HCT116 (cell line): ENCODE measurements at regions not wholly inside any gene's neighbourhood (a gene's known extent, or its start where the extent isn't known, plus 50 kb on each side); places are given as distances from the start of the nearest gene placed in this dataset.

Experiments
- ATAC-seq: fragments of 200-7000 bp; cut with Tn5 transposase; 2 replicates; pipeline ENCODE4 v1.9.1; 2020; ENCODE audit warnings: mild to moderate bottlenecking, moderate library complexity
- BruUV-seq: library from RNA; stranded (reverse); fragments of 400-500 nt; replicated peaks from 2 replicates; lab custom pipeline; 2021; lab: Mats Ljungman, UMichigan
- CTCF ChIA-PET: fragments of 300-600 bp; sonication (Branson Sonifier 250); formaldehyde crosslinking; loops from one replicate; lab custom pipeline; 2021; ENCODE audit warnings: antibody characterized with exemption; lab: Charles Lee
- POLR2A ChIA-PET: fragments of 300-600, 350-600 bp; sonication (Branson Sonifier 250); formaldehyde crosslinking; loops from one replicate; lab custom pipeline; 2021; ENCODE audit warnings: antibody characterized with exemption; lab: Charles Lee
- RAD21 ChIA-PET, 2 experiments: fragments of 300-600 bp; sonication (Branson Sonifier 250); formaldehyde crosslinking; loops; one replicate each; lab custom pipeline; 2023; ENCODE audit warnings: low total read pairs in 2 of 2; ENCODE audit not compliant: uncharacterized antibody in 2 of 2, unreplicated experiment in 2 of 2, low non-redundant PET in 1 of 2; lab: Charles Lee
- DNase-seq: peaks from one replicate; pipeline ENCODE4 v3.0.0-alpha.2; 2010; ENCODE audit warnings: low read depth, low spot score
- H2AFZ ChIP-seq: fragments of 200-600 bp; shearing (Covaris generic), sonication (generic); 2 replicates; pipeline ENCODE4 v1.6.1; 2017; ENCODE audit warnings: low read depth, mixed run types, mixed read lengths, antibody characterized with exemption, low read length; ENCODE audit not compliant: poor library complexity, severe bottlenecking
- H3K27ac ChIP-seq: 2 replicates; pipeline ENCODE4 v1.5.1; 2012; ENCODE audit warnings: low read depth, low read length
- H3K27me3 ChIP-seq: fragments of 200-600 bp; sonication (generic); 2 replicates; pipeline ENCODE4 v1.6.1; 2016; ENCODE audit warnings: mixed run types, low read length, mixed read lengths; ENCODE audit not compliant: insufficient read depth
- H3K36me3 ChIP-seq, 2 experiments: fragments of 200-500 bp in 1 of 2; fragments of 200-600 bp in 1 of 2; sonication (Bioruptor generic) in 1 of 2; sonication (generic) in 1 of 2; 2 replicates each; pipeline versions ENCODE4 v1.5.1 to v1.6.1; 2014 to 2016; ENCODE audit warnings: low read length in 2 of 2, inconsistent platforms in 1 of 2, mixed read lengths in 1 of 2, mixed run types in 1 of 2; ENCODE audit not compliant: insufficient read depth in 2 of 2, control insufficient read depth in 1 of 2
- H3K4me1 ChIP-seq, 2 experiments: fragments of 200-600 bp in 1 of 2; sonication (generic) in 1 of 2; 2 replicates each; pipeline versions ENCODE4 v1.5.1 to v1.6.1; 2012 to 2017; ENCODE audit warnings: low read length in 2 of 2, inconsistent platforms in 1 of 2, mild to moderate bottlenecking in 1 of 2, mixed read lengths in 1 of 2, mixed run types in 1 of 2, moderate library complexity in 1 of 2; ENCODE audit not compliant: insufficient read depth in 2 of 2, control insufficient read depth in 1 of 2
- H3K4me2 ChIP-seq: fragments of 200-600 bp; sonication (generic); 2 replicates; pipeline ENCODE4 v1.6.1; 2017; ENCODE audit warnings: mixed run types, low read length, mixed read lengths
- H3K4me3 ChIP-seq, 2 experiments: fragments of 200-600 bp in 1 of 2; sonication (generic) in 1 of 2; replicated peaks in 1 of 2; 2 replicates each; pipeline ENCODE4 v1.5.1; 2011 to 2016; ENCODE audit warnings: low read length in 2 of 2, control low read depth in 1 of 2, low read depth in 1 of 2, mild to moderate bottlenecking in 1 of 2, mixed read lengths in 1 of 2, mixed run types in 1 of 2
- H3K79me2 ChIP-seq: fragments of 200-600 bp; sonication (generic); 2 replicates; pipeline ENCODE4 v1.6.1; 2017; ENCODE audit warnings: mild to moderate bottlenecking, mixed run types, low read length, moderate library complexity, mixed read lengths; ENCODE audit not compliant: insufficient read depth
- H3K9ac ChIP-seq: fragments of 200-600 bp; sonication (generic); 2 replicates; pipeline ENCODE4 v1.6.1; 2016; ENCODE audit warnings: low read length, mixed read lengths
- H3K9me2 ChIP-seq: fragments of 200-600 bp; sonication (generic), shearing (Covaris generic); 2 replicates; pipeline ENCODE4 v1.6.1; 2017; ENCODE audit warnings: mixed run types, mild to moderate bottlenecking, moderate library complexity; ENCODE audit not compliant: insufficient read depth
- H3K9me3 ChIP-seq, 2 experiments: fragments of 200-500 bp in 1 of 2; fragments of 200-600 bp in 1 of 2; sonication (Bioruptor generic) in 1 of 2; sonication (generic) in 1 of 2; 2 replicates each; pipeline ENCODE4 v1.6.1; 2014 to 2017; ENCODE audit warnings: low read length in 2 of 2, mixed read lengths in 2 of 2, inconsistent platforms in 1 of 2, low read depth in 1 of 2, mild to moderate bottlenecking in 1 of 2, mixed run types in 1 of 2, moderate library complexity in 1 of 2; ENCODE audit not compliant: control insufficient read depth in 1 of 2, insufficient read depth in 1 of 2
- H4K20me1 ChIP-seq: fragments of 200-600 bp; sonication (generic), shearing (Covaris generic); 2 replicates; pipeline ENCODE4 v1.6.1; 2017; ENCODE audit warnings: mixed run types, mild to moderate bottlenecking, moderate library complexity; ENCODE audit not compliant: insufficient read depth
- EZH2 ChIP-seq: fragments of 200-600 bp; sonication (generic); IDR thresholded peaks from 2 replicates; pipeline ENCODE4 v1.6.1; 2017; ENCODE audit warnings: antibody characterized with exemption, mixed run types
- FOSL1 ChIP-seq: IDR thresholded peaks from 2 replicates; pipeline ENCODE4 v1.6.1; 2012; ENCODE audit warnings: low read depth
- POLR2AphosphoS5 ChIP-seq: IDR thresholded peaks from 2 replicates; pipeline ENCODE4 v1.6.1; 2011; ENCODE audit warnings: mild to moderate bottlenecking, low read depth, low read length, moderate library complexity
- YY1 ChIP-seq: IDR thresholded peaks from 2 replicates; pipeline ENCODE4 v1.6.1; 2011; ENCODE audit warnings: low read length, low read depth, moderate library complexity, mild to moderate bottlenecking; ENCODE audit not compliant: insufficient replicate concordance; ENCODE audit errors: extremely low read depth
- ZFX ChIP-seq: fragments of 450-650 bp; IDR thresholded peaks from 2 replicates; pipeline ENCODE4 v1.6.1; 2017
- intact Hi-C: fragments of 100-400 bp; cut with micrococcal nuclease; formaldehyde crosslinking; loops from 2 replicates; pipeline ENCODE4 v1.10.0; 2022
- TF ChIP-seq, protein P1 (sequence below), 3 experiments: fragments of 200-600 bp in 1 of 3; sonication (generic) in 1 of 3; IDR thresholded peaks in 2 of 3; conservative IDR thresholded peaks in 1 of 3; 2 replicates each; pipeline ENCODE4 v1.5.1; 2012 to 2017; ENCODE audit warnings: low read depth in 2 of 3, low read length in 2 of 3, antibody characterized with exemption in 1 of 3, borderline replicate concordance in 1 of 3, control low read depth in 1 of 3, mild to moderate bottlenecking in 1 of 3, mixed read lengths in 1 of 3, mixed run types in 1 of 3, moderate library complexity in 1 of 3; ENCODE audit not compliant: insufficient read depth in 1 of 3
- TF ChIP-seq, protein P2 (sequence below): IDR thresholded peaks from 2 replicates; pipeline ENCODE4 v1.6.1; 2011; ENCODE audit warnings: mild to moderate bottlenecking, low read length, moderate library complexity; ENCODE audit not compliant: insufficient replicate concordance; ENCODE audit errors: extremely low read depth

DNA sequence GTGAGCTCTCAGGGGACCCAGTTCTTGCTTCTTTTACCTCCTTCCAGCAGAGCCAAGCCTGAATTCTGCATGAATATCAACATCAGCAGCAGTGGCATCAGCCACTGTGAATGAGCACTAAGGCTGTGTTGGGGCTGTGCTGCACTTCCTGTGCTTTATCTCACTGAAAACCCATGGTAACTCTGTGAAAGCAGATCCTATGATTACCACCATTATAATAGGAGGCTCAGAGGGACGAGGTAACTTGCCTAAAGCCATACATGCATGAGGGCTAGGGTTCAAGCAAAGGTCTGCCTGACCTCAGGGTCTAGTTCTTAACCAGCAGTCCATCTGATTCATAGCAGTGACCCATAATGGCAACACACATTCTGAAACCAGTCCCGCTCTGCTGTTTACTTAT, 60.5 kb upstream of the RAPGEF1 start:
- no TSS peak for BruUV-seq
- H2AFZ ChIP-seq, result no peak overlapping the region

More for the DNA sequence above, 60.5 kb upstream of the RAPGEF1 start:
- no peak for ATAC-seq
- no peak for DNase-seq
- no peak overlapping the region for H3K9ac ChIP-seq
- H3K4me3 ChIP-seq, result no peak overlapping the region
- no peaks in the 10 kb centered on the region for H3K36me3 ChIP-seq
- no peak overlapping the region for H3K27ac ChIP-seq
- intact Hi-C loops, result no loop called here
- TF ChIP-seq, protein P1, sequence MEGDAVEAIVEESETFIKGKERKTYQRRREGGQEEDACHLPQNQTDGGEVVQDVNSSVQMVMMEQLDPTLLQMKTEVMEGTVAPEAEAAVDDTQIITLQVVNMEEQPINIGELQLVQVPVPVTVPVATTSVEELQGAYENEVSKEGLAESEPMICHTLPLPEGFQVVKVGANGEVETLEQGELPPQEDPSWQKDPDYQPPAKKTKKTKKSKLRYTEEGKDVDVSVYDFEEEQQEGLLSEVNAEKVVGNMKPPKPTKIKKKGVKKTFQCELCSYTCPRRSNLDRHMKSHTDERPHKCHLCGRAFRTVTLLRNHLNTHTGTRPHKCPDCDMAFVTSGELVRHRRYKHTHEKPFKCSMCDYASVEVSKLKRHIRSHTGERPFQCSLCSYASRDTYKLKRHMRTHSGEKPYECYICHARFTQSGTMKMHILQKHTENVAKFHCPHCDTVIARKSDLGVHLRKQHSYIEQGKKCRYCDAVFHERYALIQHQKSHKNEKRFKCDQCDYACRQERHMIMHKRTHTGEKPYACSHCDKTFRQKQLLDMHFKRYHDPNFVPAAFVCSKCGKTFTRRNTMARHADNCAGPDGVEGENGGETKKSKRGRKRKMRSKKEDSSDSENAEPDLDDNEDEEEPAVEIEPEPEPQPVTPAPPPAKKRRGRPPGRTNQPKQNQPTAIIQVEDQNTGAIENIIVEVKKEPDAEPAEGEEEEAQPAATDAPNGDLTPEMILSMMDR (IDR thresholded peaks at IDR 0.05 in 2 of 3, conservative IDR thresholded peaks at IDR 0.05 in 1 of 3; ENCODE audit: borderline replicate concordance in 1 of 3, insufficient read depth in 1 of 3, low read depth in 2 of 3, low read length in 2 of 3), result no peak
- TF ChIP-seq FOSL1 (no peak), EZH2 (no peak), YY1 (no peak), ZFX (no peak), POLR2AphosphoS5 (no peak)
- TF ChIP-seq, protein P2, sequence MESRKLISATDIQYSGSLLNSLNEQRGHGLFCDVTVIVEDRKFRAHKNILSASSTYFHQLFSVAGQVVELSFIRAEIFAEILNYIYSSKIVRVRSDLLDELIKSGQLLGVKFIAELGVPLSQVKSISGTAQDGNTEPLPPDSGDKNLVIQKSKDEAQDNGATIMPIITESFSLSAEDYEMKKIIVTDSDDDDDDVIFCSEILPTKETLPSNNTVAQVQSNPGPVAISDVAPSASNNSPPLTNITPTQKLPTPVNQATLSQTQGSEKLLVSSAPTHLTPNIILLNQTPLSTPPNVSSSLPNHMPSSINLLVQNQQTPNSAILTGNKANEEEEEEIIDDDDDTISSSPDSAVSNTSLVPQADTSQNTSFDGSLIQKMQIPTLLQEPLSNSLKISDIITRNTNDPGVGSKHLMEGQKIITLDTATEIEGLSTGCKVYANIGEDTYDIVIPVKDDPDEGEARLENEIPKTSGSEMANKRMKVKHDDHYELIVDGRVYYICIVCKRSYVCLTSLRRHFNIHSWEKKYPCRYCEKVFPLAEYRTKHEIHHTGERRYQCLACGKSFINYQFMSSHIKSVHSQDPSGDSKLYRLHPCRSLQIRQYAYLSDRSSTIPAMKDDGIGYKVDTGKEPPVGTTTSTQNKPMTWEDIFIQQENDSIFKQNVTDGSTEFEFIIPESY, result no peak
- ChIA-PET CTCF (no interaction called here), POLR2A (no interaction called here), RAD21 (no interaction called here)
- H3K79me2 ChIP-seq, result no peaks in the 10 kb centered on the region
- H3K27me3 ChIP-seq, result peaks cover 61% of the 10 kb centered on the region
- no peaks in the 10 kb centered on the region for H4K20me1 ChIP-seq
- H3K9me2 ChIP-seq, result no peaks in the 10 kb centered on the region
- H3K4me1 ChIP-seq, result no peaks in the 10 kb centered on the region
- H3K9me3 ChIP-seq, result no peaks in the 10 kb centered on the region
- H3K4me2 ChIP-seq, result no peak overlapping the region
